ENCODE measurements at regions not wholly inside any gene's neighbourhood (a gene's known extent, or its start where the extent isn't known, plus 50 kb on each side); places are given as distances from the start of the nearest gene placed in this dataset.

DNA sequence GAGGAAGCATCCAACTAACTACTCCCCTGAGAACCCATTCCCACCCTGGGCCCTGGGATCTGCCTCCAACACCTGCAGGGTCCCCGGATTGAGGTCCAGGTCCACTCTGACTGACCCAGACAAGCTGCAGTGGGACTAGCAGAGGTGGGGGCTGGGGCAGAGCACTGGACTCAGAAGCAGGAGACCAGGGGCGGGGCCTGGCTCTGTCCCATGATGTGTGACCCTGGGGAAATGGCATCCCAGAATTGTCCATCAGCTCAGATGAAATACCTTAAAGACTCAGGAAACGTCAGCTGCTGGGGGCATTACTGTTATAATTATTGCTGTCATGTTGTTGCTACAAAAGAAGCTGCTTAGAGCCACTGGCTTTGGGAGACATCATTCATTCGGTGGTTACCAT is 202.4 kb downstream of the C9orf50 start:
- Histone ChIP-seq H3K27ac (no peak overlapping the region), H3K9me3 (peaks cover 0 to 5% (median 0%) of the 10 kb centered on the region in 12 donors), H3K36me3 (no peaks in the 10 kb centered on the region), H3K27me3 (no peaks in the 10 kb centered on the region), H3K4me1 (peaks cover 0 to 42% (median 23%) of the 10 kb centered on the region in 12 donors), H3K4me3 (no peak overlapping the region)
- TF ChIP-seq POLR2A (IDR thresholded peaks at IDR 0.05) = no peak
- TF ChIP-seq, protein P1, sequence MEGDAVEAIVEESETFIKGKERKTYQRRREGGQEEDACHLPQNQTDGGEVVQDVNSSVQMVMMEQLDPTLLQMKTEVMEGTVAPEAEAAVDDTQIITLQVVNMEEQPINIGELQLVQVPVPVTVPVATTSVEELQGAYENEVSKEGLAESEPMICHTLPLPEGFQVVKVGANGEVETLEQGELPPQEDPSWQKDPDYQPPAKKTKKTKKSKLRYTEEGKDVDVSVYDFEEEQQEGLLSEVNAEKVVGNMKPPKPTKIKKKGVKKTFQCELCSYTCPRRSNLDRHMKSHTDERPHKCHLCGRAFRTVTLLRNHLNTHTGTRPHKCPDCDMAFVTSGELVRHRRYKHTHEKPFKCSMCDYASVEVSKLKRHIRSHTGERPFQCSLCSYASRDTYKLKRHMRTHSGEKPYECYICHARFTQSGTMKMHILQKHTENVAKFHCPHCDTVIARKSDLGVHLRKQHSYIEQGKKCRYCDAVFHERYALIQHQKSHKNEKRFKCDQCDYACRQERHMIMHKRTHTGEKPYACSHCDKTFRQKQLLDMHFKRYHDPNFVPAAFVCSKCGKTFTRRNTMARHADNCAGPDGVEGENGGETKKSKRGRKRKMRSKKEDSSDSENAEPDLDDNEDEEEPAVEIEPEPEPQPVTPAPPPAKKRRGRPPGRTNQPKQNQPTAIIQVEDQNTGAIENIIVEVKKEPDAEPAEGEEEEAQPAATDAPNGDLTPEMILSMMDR (IDR thresholded peaks at IDR 0.05) = no peak
- WGBS, 4 donors = 68 to 83% (median 75%) methylated on average over 4 of the region's 4 CpGs
- intact Hi-C loops (cut with DNase I) = loop anchor here in 6 of 10 donors (5.0 to 10.0 kb wide), 5 partner anchors 39 to 244 kb away; partner anchors contain the start of gene IER5L (in 2 of the 6)
- ATAC-seq (no peak), DNase-seq (peak in 1 of 5 donors; percentile 56)

DNA sequence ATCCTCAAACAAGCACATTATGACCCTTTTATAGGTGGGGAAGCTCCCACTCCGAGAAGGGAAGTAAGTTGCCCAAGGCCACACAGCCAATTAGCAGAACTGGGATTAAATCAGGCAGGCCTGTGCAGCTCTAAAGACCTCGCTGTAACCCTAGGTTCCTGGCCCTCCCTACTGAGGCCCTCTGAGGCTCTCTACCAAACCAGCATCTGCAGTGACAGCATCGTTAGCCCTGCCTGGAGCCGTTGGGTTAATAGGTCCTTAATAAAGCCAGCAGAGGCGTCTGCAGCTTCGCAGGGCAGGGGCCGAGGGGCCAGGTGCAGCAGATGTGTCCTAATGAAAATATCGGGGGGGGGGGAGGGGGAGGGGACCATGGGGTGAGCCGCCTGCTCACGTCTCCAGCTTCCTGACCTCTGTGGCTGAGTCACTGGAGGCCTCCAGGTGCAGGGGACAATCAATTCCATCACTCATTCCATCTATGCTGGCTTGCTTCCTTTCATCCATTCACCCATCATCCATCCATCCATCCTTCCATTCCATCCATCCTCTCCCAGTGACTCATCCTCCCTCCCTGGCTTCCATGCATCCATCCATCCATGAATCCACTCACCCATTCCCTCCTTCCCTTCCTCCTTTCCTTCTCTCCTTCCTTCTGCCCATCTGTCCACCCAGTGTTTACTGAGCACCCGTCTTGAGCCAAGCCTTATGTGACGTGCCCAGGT is 203.9 kb downstream of the C9orf50 start:
- no peaks in the 10 kb centered on the region for H3K36me3 ChIP-seq
- 62 to 81% (median 69%) methylated on average over 7 to 12 of the region's 12 CpGs for WGBS, 4 donors
- TF ChIP-seq, protein P1 (IDR thresholded peaks at IDR 0.05) = no peak
- no peak for TF ChIP-seq POLR2A (IDR thresholded peaks at IDR 0.05)
- DNase-seq (peak in 1 of 5 donors; percentile 33), ATAC-seq (no peak)
- peaks cover 0 to 5% (median 0%) of the 10 kb centered on the region in 12 donors for H3K9me3 ChIP-seq
- H3K27me3 ChIP-seq = no peaks in the 10 kb centered on the region
- intact Hi-C loops (cut with DNase I) = loop anchor here in 6 of 10 donors (2.0 to 10.0 kb wide), 6 partner anchors 40 to 242 kb away; partner anchors contain the start of gene IER5L (in 2 of the 6)
- H3K4me3 ChIP-seq = no peak overlapping the region
- H3K4me1 ChIP-seq = peaks cover 4 to 42% (median 32%) of the 10 kb centered on the region in 12 donors
- H3K27ac ChIP-seq = peak overlapping the region in 10 of 12 donors; percentile 17 to 100 (median 48)

DNA sequence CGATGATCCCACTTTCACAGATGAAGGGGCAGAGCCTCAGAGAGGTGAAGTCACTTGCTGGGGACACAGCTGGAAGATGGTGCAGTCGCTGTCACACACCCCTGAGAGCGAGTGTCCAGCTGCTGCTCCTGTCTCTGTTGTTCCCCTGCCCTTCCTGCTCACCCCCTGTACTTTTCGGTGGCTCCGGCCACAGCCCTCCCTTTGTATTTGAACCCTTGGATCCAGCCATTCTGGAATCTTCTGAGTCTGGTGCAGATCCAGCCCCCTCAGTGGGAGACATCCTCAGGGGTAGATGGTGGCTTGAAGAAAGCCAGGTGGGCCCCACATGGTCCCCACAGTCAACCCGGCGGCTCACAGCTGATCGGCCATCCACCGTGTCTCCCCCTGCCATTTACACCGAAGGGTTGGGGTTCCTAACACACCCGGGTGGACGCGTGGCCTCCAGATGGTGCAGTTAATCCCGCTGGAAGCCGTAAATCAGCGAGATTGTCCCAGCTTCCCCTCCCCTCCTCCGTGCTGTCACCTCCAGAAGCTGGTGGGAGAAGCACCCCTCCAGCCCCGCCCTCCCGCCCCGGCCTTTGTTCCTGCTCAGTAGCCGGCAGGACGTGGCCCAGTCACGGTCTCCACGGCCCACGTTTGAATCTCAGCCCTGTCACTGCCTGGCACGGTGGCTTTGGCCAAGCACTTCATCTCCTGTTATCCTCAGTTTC is 204.8 kb downstream of the C9orf50 start:
- DNase-seq = peak in 1 of 5 donors; percentile 61

More for the DNA sequence above, 204.8 kb downstream of the C9orf50 start:
- Histone ChIP-seq H3K9me3 (peaks cover 0 to 5% (median 0%) of the 10 kb centered on the region in 12 donors), H3K4me1 (peaks cover 4 to 49% (median 32%) of the 10 kb centered on the region in 12 donors), H3K27ac (peak overlapping the region in 11 of 12 donors; percentile 17 to 100 (median 48)), H3K27me3 (no peaks in the 10 kb centered on the region), H3K36me3 (no peaks in the 10 kb centered on the region), H3K4me3 (no peak overlapping the region)
- no peak for ATAC-seq
- 64 to 74% (median 70%) methylated on average over 24 to 26 of the region's 26 CpGs for WGBS, 4 donors
- TF ChIP-seq, protein P1 (IDR thresholded peaks at IDR 0.05) = no peak
- TF ChIP-seq POLR2A (IDR thresholded peaks at IDR 0.05) = no peak
- intact Hi-C loops (cut with DNase I) = loop anchor here in 7 of 10 donors (2.0 to 10.0 kb wide), 7 partner anchors 41 to 241 kb away; partner anchors contain the start of gene IER5L (in 2 of the 7)

All from heart left ventricle (tissue), 16 donors.